ENCODE measurements at regions not wholly inside any gene's neighbourhood (a gene's known extent, or its start where the extent isn't known, plus 50 kb on each side); places are given as distances from the start of the nearest gene placed in this dataset.

- H3K4me2 ChIP-seq (ENCODE audit: control insufficient read depth, extremely low read depth, insufficient read depth, low read depth, low read length), result no peak overlapping the region
- TF ChIP-seq CTCF (optimal IDR thresholded peaks at IDR 0.05 in 1 of 3, IDR thresholded peaks at IDR 0.05 in 1 of 3, conservative IDR thresholded peaks at IDR 0.05 in 1 of 3; ENCODE audit: extremely low read depth in 1 of 3, insufficient read depth in 2 of 3, low read length in 3 of 3) (no peak), EZH2 (IDR thresholded peaks at IDR 0.05; ENCODE audit: low read length) (no peak)
- H3K79me2 ChIP-seq (ENCODE audit: control insufficient read depth, insufficient read depth, low read length), result no peaks in the 10 kb centered on the region
- H3K4me3 ChIP-seq (ENCODE audit: control insufficient read depth in 2 of 3, extremely low read depth in 1 of 3, insufficient read depth in 2 of 3, low read depth in 1 of 3, low read length in 3 of 3), result no peak overlapping the region
- FAIRE-seq, result no peak
- H3K9me3 ChIP-seq (ENCODE audit: control insufficient read depth, low read depth, low read length), result no peaks in the 10 kb centered on the region
- H3K9ac ChIP-seq (ENCODE audit: control insufficient read depth, extremely low read depth, insufficient read depth, low read length), result no peak overlapping the region
- no peaks in the 10 kb centered on the region for H3K9me1 ChIP-seq (ENCODE audit: control insufficient read depth, extremely low read depth, insufficient read depth, low read length)
- no peaks in the 10 kb centered on the region for H4K20me1 ChIP-seq (ENCODE audit: control insufficient read depth, extremely low read depth, insufficient read depth, low read length)
- dilution Hi-C loops (cut with MboI; ENCODE audit: extremely low pct_ligation_motif_present, low sequenced_read_pairs), result no loop called here
- no peak overlapping the region for H3K27ac ChIP-seq (ENCODE audit: control insufficient read depth, insufficient read depth, low read length)
- H2AFZ ChIP-seq (ENCODE audit: control insufficient read depth, low read length), result no peak overlapping the region
- no peaks in the 10 kb centered on the region for H3K27me3 ChIP-seq (ENCODE audit: control insufficient read depth, extremely low read depth, insufficient read depth, low read length)
- H3K4me1 ChIP-seq (ENCODE audit: control insufficient read depth, extremely low read depth, insufficient read depth, low read length), result no peaks in the 10 kb centered on the region
- no peak for DNase-seq (ENCODE audit: low read depth, low spot score)
- H3K36me3 ChIP-seq (ENCODE audit: control insufficient read depth in 2 of 2, extremely low read depth in 1 of 2, insufficient read depth in 2 of 2, low read length in 2 of 2), result no peaks in the 10 kb centered on the region
Observed at GRCh38 chr6:159349915-159350314, 180.7 kb downstream of the FNDC1 start.

- TF ChIP-seq CTCF (optimal IDR thresholded peaks at IDR 0.05 in 1 of 3, IDR thresholded peaks at IDR 0.05 in 1 of 3, conservative IDR thresholded peaks at IDR 0.05 in 1 of 3; ENCODE audit: extremely low read depth in 1 of 3, insufficient read depth in 2 of 3, low read length in 3 of 3) (no peak), EZH2 (IDR thresholded peaks at IDR 0.05; ENCODE audit: low read length) (no peak)
- H3K9me1 ChIP-seq (ENCODE audit: control insufficient read depth, extremely low read depth, insufficient read depth, low read length), result no peaks in the 10 kb centered on the region
- DNase-seq (ENCODE audit: low read depth, low spot score) (no peak), FAIRE-seq (no peak)
- dilution Hi-C loops (cut with MboI; ENCODE audit: extremely low pct_ligation_motif_present, low sequenced_read_pairs), result no loop called here
- no peak overlapping the region for H3K27ac ChIP-seq (ENCODE audit: control insufficient read depth, insufficient read depth, low read length)
- no peak overlapping the region for H3K4me2 ChIP-seq (ENCODE audit: control insufficient read depth, extremely low read depth, insufficient read depth, low read depth, low read length)
- H3K9me3 ChIP-seq (ENCODE audit: control insufficient read depth, low read depth, low read length), result no peaks in the 10 kb centered on the region
- no peaks in the 10 kb centered on the region for H3K79me2 ChIP-seq (ENCODE audit: control insufficient read depth, insufficient read depth, low read length)
- H4K20me1 ChIP-seq (ENCODE audit: control insufficient read depth, extremely low read depth, insufficient read depth, low read length), result no peaks in the 10 kb centered on the region
- no peak overlapping the region for H3K4me3 ChIP-seq (ENCODE audit: control insufficient read depth in 2 of 3, extremely low read depth in 1 of 3, insufficient read depth in 2 of 3, low read depth in 1 of 3, low read length in 3 of 3)
- H2AFZ ChIP-seq (ENCODE audit: control insufficient read depth, low read length), result no peak overlapping the region
- H3K4me1 ChIP-seq (ENCODE audit: control insufficient read depth, extremely low read depth, insufficient read depth, low read length), result no peaks in the 10 kb centered on the region
- no peaks in the 10 kb centered on the region for H3K27me3 ChIP-seq (ENCODE audit: control insufficient read depth, extremely low read depth, insufficient read depth, low read length)
- no peak overlapping the region for H3K9ac ChIP-seq (ENCODE audit: control insufficient read depth, extremely low read depth, insufficient read depth, low read length)
- H3K36me3 ChIP-seq (ENCODE audit: control insufficient read depth in 2 of 2, extremely low read depth in 1 of 2, insufficient read depth in 2 of 2, low read length in 2 of 2), result no peaks in the 10 kb centered on the region
Observed at GRCh38 chr6:159343709-159344108, 174.5 kb downstream of the FNDC1 start.

All from keratinocyte (primary cell).